HepG2 (cell line): ENCODE measurements at regions not wholly inside any gene's neighbourhood (a gene's known extent, or its start where the extent isn't known, plus 50 kb on each side); places are given as distances from the start of the nearest gene placed in this dataset.

Source experiments
- HNRNPL ChIP-seq: fragments of 200-400 bp; formaldehyde crosslinking; IDR thresholded peaks from 2 replicates; pipeline ENCODE4 v1.6.1; 2017; ENCODE audit warnings: mild to moderate bottlenecking, low read depth, low read length
- MIER2 ChIP-seq: IDR thresholded peaks from 2 replicates; pipeline ENCODE4 v1.6.1; 2016; ENCODE audit warnings: missing biosample characterization, missing genetic modification reagents
- PAWR ChIP-seq: sonication (generic); formaldehyde crosslinking; IDR thresholded peaks from 2 replicates; pipeline ENCODE4 v1.4.0; 2020; ENCODE audit warnings: missing genetic modification reagents, mild to moderate bottlenecking, borderline replicate concordance
- RCOR2 ChIP-seq: IDR thresholded peaks from 2 replicates; pipeline ENCODE4 v1.6.1; 2016; ENCODE audit warnings: missing biosample characterization, missing genetic modification reagents
- RORA ChIP-seq: sonication (generic); formaldehyde crosslinking; IDR thresholded peaks from 2 replicates; pipeline ENCODE4 v1.5.0; 2020; ENCODE audit warnings: mild to moderate bottlenecking, missing genetic modification reagents, moderate library complexity
- SIN3A ChIP-seq: IDR thresholded peaks from 2 replicates; pipeline ENCODE4 v1.6.1; 2011; ENCODE audit warnings: low read depth, mild to moderate bottlenecking, control low read depth, low read length, borderline replicate concordance
- SP140L ChIP-seq: sonication (generic); formaldehyde crosslinking; IDR thresholded peaks from 2 replicates; pipeline ENCODE4 v1.4.0; 2020; ENCODE audit warnings: missing genetic modification reagents, borderline replicate concordance
- TOPORS ChIP-seq: sonication (generic); formaldehyde crosslinking; IDR thresholded peaks from 2 replicates; pipeline ENCODE4 v1.8.0; 2023; ENCODE audit warnings: mild to moderate bottlenecking, missing genetic modification reagents
- ZNF20 ChIP-seq: sonication (generic); formaldehyde crosslinking; IDR thresholded peaks from 2 replicates; pipeline ENCODE4 v1.4.0; 2020; ENCODE audit warnings: mild to moderate bottlenecking, moderate library complexity, missing genetic modification reagents
- ZNF570 ChIP-seq: sonication (generic); formaldehyde crosslinking; IDR thresholded peaks from 2 replicates; pipeline ENCODE4 v1.4.0; 2020; ENCODE audit warnings: mild to moderate bottlenecking, missing genetic modification reagents, borderline replicate concordance
- ZNF670 ChIP-seq: sonication (generic); formaldehyde crosslinking; IDR thresholded peaks from 2 replicates; pipeline ENCODE4 v1.8.0; 2022; ENCODE audit warnings: mild to moderate bottlenecking, missing genetic modification reagents, borderline replicate concordance
- ZNF850 ChIP-seq: sonication (generic); formaldehyde crosslinking; conservative IDR thresholded peaks from 2 replicates; pipeline ENCODE4 v1.9.0; 2021; ENCODE audit warnings: mild to moderate bottlenecking, missing genetic modification reagents
- ZSCAN31 ChIP-seq: sonication (generic); formaldehyde crosslinking; IDR thresholded peaks from 2 replicates; pipeline ENCODE4 v1.5.0; 2020; ENCODE audit warnings: low read depth, mild to moderate bottlenecking, missing genetic modification reagents
- TF ChIP-seq, protein P1 (sequence below): sonication (generic); formaldehyde crosslinking; IDR thresholded peaks from 2 replicates; pipeline ENCODE4 v1.5.0; 2020; ENCODE audit warnings: mild to moderate bottlenecking, low read depth, missing genetic modification reagents, borderline replicate concordance
- TF ChIP-seq, protein P2 (sequence below): IDR thresholded peaks from 2 replicates; pipeline ENCODE4 v1.6.1; 2016; ENCODE audit warnings: missing compliant biosample characterization, missing genetic modification reagents, borderline replicate concordance
- TF ChIP-seq, protein P3 (sequence below): sonication (generic); formaldehyde crosslinking; IDR thresholded peaks from 2 replicates; pipeline ENCODE4 v1.4.0; 2020; ENCODE audit warnings: low read depth, mild to moderate bottlenecking, missing genetic modification reagents
- TF ChIP-seq, protein P4 (sequence below): sonication (generic); formaldehyde crosslinking; IDR thresholded peaks from 2 replicates; pipeline ENCODE4 v1.5.0; 2020; ENCODE audit warnings: mild to moderate bottlenecking, missing genetic modification reagents, moderate library complexity

DNA sequence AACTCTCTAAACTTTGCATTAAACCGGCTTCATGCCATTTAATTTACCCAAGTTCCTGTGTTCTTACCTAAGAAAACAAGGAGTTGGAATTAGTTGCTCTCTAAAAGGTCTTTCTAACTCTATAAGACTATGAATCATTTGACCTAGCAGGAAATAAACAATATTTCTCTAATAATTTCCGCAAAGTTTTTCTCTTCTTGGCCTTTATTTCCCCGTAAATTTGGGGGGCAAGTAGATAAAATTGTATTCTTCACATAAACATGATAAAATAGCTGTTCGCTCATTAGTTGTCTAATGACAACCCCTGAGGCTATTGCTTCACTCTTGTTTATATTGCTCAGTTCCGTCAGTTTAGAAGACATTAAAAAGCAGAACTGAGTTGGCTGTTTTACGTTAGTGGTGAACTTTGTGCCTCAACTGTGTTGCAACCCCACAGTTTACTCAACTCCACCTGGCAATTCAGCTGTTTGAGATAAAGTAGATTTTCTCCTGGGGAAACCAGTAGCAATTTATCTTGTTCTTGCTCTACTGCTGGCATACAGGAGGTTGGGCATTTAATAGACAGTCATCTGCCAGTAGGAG lies 74.7 kb downstream of the BTG1 start (continued):
- TF ChIP-seq RCOR2 (CRISPR knock-in tag) (peak; percentile 94), SIN3A (peak; percentile 61; the same call in 1 of the 2 replicates), HNRNPL (no peak), ZNF850 (CRISPR knock-in tag) (no peak), TOPORS (CRISPR knock-in tag) (no peak), MIER2 (peak; percentile 60; the same call in 1 of the 2 replicates), ZNF570 (no peak), ZSCAN31 (CRISPR knock-in tag) (no peak), SP140L (CRISPR knock-in tag) (0 out of 2 replicates have a peak, but pooled peaks have one; percentile 75), RORA (CRISPR knock-in tag) (no peak), ZNF20 (CRISPR knock-in tag) (no peak), ZNF670 (CRISPR knock-in tag) (peak; percentile 67; the same call in 1 of the 2 replicates), PAWR (CRISPR knock-in tag) (no peak)
- TF ChIP-seq, protein P1, sequence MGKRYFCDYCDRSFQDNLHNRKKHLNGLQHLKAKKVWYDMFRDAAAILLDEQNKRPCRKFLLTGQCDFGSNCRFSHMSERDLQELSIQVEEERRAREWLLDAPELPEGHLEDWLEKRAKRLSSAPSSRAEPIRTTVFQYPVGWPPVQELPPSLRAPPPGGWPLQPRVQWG (CRISPR knock-in tag), result no peak
- TF ChIP-seq, protein P2, sequence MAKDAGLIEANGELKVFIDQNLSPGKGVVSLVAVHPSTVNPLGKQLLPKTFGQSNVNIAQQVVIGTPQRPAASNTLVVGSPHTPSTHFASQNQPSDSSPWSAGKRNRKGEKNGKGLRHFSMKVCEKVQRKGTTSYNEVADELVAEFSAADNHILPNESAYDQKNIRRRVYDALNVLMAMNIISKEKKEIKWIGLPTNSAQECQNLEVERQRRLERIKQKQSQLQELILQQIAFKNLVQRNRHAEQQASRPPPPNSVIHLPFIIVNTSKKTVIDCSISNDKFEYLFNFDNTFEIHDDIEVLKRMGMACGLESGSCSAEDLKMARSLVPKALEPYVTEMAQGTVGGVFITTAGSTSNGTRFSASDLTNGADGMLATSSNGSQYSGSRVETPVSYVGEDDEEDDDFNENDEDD, result peak; percentile 29; the same call in 1 of the 2 replicates
- TF ChIP-seq, protein P3, sequence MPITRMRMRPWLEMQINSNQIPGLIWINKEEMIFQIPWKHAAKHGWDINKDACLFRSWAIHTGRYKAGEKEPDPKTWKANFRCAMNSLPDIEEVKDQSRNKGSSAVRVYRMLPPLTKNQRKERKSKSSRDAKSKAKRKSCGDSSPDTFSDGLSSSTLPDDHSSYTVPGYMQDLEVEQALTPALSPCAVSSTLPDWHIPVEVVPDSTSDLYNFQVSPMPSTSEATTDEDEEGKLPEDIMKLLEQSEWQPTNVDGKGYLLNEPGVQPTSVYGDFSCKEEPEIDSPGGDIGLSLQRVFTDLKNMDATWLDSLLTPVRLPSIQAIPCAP, result no peak
- TF ChIP-seq, protein P4, sequence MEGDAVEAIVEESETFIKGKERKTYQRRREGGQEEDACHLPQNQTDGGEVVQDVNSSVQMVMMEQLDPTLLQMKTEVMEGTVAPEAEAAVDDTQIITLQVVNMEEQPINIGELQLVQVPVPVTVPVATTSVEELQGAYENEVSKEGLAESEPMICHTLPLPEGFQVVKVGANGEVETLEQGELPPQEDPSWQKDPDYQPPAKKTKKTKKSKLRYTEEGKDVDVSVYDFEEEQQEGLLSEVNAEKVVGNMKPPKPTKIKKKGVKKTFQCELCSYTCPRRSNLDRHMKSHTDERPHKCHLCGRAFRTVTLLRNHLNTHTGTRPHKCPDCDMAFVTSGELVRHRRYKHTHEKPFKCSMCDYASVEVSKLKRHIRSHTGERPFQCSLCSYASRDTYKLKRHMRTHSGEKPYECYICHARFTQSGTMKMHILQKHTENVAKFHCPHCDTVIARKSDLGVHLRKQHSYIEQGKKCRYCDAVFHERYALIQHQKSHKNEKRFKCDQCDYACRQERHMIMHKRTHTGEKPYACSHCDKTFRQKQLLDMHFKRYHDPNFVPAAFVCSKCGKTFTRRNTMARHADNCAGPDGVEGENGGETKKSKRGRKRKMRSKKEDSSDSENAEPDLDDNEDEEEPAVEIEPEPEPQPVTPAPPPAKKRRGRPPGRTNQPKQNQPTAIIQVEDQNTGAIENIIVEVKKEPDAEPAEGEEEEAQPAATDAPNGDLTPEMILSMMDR (CRISPR knock-in tag), result no peak
